AG10803 (cell line): ENCODE measurements at regions not wholly inside any gene's neighbourhood (a gene's known extent, or its start where the extent isn't known, plus 50 kb on each side); places are given as distances from the start of the nearest gene placed in this dataset.

Experiments used
- DNase-seq: peaks from one replicate; pipeline ENCODE4 v3.0.0; 2010; ENCODE audit warnings: low read depth
- H3K4me3 ChIP-seq: 2 replicates; pipeline ENCODE4 v1.5.1; 2011; ENCODE audit warnings: mild to moderate bottlenecking, low read length, control low read depth
- CTCF ChIP-seq: conservative IDR thresholded peaks from 2 replicates; pipeline ENCODE4 v1.5.1; 2011; ENCODE audit warnings: mild to moderate bottlenecking, low read length, control low read depth, inconsistent platforms

- no peak for TF ChIP-seq CTCF
- DNase-seq = no peak
- no peak overlapping the region for H3K4me3 ChIP-seq
These were observed 519.3 kb upstream of the CADM2 start for GRCh38 chr3:84439476-84439875.

GRCh38 chr3:84440291-84440690 lies 518.5 kb upstream of the CADM2 start:
- no peak for TF ChIP-seq CTCF
- DNase-seq = no peak

GRCh38 chr3:84442533-84442932 lies 516.3 kb upstream of the CADM2 start:
- H3K4me3 ChIP-seq = no peak overlapping the region
- no peak for TF ChIP-seq CTCF

More at GRCh38 chr3:84440291-84440690, 518.5 kb upstream of the CADM2 start:
- no peak overlapping the region for H3K4me3 ChIP-seq

GRCh38 chr3:84444726-84445521 lies 513.9 kb upstream of the CADM2 start:
- DNase-seq = no peak
- no peak overlapping the region for H3K4me3 ChIP-seq
- TF ChIP-seq CTCF = no peak

More at GRCh38 chr3:84442533-84442932, 516.3 kb upstream of the CADM2 start:
- no peak for DNase-seq

GRCh38 chr3:84487296-84487695 lies 471.5 kb upstream of the CADM2 start:
- TF ChIP-seq CTCF = no peak
- DNase-seq = no peak
- no peak overlapping the region for H3K4me3 ChIP-seq

- no peak for DNase-seq
- no peak overlapping the region for H3K4me3 ChIP-seq
These were observed 454.0 kb upstream of the CADM2 start for GRCh38 chr3:84504761-84505160.

More at GRCh38 chr3:84504761-84505160, 454.0 kb upstream of the CADM2 start:
- no peak for TF ChIP-seq CTCF
